SHP77 treated with DMSO at 0.1 percent for 48 hours (cell line): ENCODE measurements at regions not wholly inside any gene's neighbourhood (a gene's known extent, or its start where the extent isn't known, plus 50 kb on each side); places are given as distances from the start of the nearest gene placed in this dataset.
"Not testable (repeated sequence)": the region's sequence is repeated elsewhere in the genome, so short reads cannot be mapped to it uniquely, and the experiment has no call there.

Experiments used
- DNase-seq: peaks from one replicate; lab custom pipeline; 2025; lab: John Stamatoyannopoulos, UW

DNA sequence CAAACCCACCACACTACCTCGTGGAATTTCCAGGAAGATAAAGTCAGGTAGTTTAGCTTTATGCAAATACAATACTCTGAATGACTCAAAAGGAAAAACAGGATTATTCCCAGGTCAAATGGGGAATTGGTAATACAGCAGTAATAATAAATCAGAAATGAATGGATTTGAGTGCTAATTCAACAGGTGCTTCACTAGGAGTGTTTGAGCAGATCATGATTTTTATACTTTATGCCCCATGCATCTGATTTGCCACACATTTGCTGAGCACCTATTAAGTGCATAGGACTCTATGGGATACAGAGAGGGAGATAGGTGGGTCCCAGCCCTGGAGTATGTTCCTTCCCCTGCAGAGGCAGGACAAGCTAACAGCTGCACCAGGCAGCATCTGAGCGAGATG, 381.4 kb upstream of the PODXL start:
- DNase-seq, result no peak

DNA sequence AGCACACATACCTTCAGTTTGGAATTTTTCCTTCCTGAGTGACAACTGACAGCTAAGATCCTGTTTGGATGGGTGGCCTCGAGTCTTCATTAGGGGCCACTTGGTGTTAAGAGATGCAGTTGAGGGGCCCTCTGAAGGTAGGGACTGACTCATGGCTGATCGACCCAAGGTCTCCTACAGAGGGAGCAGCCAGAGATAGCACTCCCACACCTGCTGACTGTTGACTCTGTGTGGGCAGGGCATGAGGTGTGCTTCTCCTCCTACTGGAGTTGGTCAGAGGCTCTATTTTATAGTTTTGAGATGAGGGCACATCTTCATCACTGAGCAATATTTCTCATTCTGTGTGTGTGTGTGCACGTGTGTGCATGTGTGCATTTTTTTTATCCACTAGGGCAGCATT, 378.8 kb upstream of the PODXL start:
- no peak for DNase-seq

GRCh38 chr7:131934452-131934851, 378.0 kb upstream of the PODXL start:
- no peak for DNase-seq

DNA sequence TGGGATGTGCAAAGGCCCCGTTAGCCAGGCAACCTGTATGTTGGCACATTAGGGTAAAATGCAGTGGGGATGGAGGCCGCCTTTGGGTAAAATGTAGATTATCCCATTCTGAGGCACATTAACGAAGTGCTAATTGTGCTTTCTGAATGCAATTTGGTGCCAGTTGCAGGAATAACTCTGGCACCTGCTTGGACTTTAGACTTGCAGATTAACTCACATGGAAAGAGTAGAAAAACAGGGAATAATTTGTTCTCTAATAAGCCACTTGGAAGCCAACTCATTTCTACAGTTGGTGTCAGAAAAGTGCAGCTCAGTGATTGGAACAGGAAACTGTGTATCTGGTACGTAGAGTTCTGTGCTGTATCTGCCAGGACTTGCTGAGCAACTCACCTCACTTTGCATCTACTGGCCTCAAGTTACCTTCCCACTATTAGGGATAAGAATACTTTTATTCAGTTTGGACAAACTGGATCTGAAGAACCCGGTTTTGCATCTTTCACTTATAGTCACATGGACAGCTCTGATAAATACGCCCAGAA, 377.4 kb upstream of the PODXL start:
- DNase-seq, result no peak

DNA sequence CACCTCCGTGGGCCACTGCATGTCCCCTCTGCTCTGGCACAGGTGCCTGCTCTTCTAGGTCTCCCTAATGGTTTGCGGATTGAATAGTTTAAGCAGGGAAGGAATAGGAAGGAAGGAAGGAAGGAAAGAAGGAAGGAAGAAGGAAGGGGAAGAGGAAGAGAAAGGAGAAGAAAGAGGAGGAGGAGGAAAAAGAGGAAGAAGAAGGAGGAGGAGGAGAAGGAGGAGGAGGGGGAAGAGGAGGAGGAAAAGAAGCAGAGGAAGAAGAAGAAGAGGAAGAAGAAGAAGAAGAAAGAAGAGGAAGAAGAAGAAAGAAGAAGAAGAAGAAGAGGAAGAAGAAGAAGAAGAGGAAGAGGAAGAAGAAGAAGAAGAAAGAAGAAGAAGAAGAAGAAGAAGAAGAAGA, 376.8 kb upstream of the PODXL start:
- not testable (repeated sequence) for DNase-seq

DNA sequence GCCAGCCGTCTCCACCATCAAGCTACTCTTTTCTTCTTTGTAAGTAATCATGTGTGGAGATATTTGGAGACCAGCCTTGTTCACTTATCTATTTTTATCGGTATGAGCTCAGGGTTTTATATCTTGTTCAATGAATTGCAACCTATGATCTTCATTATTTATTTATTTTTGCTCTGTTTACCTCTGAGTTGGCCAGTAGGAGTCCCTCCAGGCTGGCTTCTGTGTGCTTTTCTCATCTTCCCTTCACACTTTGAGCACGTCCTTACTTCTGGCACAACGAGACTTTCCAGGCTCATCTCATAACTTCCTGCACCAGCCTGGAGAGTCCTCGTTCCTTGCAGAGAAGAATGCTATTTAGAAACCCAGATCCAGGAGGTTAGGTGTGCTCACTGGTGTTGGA, 375.8 kb upstream of the PODXL start:
- DNase-seq, result no peak

DNA sequence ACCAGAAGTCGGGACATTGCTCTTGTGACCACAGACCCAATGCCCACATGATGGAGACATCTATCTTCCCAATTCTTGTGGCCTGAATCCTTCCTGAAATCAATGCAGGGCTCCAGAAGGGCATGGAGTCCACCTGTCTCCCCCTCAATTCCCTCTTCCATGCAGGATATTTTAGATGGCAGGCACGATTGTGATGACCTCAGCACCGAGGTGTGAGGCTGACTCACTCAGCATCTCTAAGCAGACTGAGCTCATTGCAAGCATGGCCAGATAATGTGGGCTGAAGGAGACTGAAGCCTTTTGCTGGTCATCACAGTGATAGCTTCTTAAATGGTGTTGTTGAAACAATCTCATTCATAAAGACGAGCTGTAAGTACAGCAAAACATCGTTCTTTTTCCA, 374.9 kb upstream of the PODXL start:
- DNase-seq, result no peak

GRCh38 chr7:131929632-131930031, 373.2 kb upstream of the PODXL start:
- no peak for DNase-seq

DNA sequence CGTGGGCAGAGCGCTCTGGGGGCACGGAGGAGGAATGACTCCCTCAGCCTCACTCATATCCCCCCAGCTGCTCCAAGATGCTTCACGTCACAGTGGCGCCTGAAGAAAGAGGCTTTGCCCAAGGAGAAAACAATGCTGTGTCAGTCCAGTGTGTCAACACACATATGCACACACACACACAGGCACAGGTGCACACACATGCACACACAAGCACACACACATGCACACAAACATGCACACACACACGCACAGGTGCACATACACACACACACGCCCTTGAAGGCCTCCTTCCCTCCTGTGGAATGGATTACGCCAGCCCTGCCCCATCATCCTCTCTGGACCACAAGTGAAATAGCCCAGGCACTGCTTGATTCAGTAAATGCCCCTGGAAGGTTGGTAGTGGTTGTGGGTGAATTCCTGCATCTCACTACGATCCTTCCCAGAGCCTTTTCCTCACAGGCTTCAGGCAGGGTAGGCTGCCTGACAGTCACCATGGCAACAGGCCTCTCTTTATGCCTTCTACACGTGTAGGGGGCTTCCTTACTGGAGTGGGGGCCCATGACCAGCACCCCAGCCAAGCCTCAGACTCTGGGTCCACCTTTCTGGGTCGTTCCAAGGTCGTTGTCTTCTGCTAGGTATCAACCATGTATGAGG, 371.5 kb upstream of the PODXL start:
- DNase-seq, result no peak

- no peak for DNase-seq
Observed at GRCh38 chr7:131925636-131926035, 369.2 kb upstream of the PODXL start.

- DNase-seq, result no peak
Observed at GRCh38 chr7:131924857-131925256, 368.4 kb upstream of the PODXL start.

- not testable (repeated sequence) for DNase-seq
Observed at GRCh38 chr7:131922948-131923347, 366.5 kb upstream of the PODXL start.

- no peak for DNase-seq
Observed at GRCh38 chr7:131921016-131921415, 364.6 kb upstream of the PODXL start.

DNA sequence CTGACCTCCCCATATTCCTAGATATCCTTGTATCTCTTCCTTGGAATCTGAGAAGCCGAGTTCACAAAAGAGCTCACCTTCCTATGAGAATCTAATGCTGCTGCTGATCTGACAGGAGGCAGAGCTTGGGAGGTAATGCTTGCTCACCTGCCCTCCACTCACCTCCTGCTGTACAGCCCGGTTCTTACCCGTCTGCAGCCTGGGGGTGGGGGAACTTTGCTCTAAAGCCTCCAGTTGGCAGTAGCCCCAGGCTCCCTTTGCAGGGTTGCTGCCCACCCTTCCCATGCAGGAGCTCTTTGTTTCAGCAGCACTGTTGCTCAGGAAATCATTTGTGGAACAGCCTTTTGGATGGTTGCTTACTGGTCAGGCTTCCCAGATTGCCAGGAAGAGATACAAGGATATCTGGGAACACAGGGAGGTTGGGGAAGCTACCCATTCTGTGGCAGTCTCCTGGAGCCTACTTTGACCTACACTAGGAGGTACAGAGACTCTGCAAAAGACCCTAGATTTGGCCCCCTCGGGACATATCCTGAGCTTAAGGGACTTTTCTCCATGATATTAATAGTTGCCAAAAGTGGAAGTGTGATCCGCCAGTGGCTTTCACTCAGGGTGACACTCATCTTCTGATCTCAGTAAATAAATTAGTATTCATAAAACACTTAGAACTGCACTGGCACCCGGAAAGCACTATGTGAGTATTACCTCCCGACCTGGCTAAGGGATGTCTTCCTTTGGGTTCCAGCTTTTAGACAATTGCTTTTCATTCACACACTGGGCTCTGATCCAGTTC, 363.7 kb upstream of the PODXL start:
- DNase-seq, result no peak

GRCh38 chr7:131911112-131911511, 354.7 kb upstream of the PODXL start:
- DNase-seq, result no peak

GRCh38 chr7:131909151-131909768, 352.8 kb upstream of the PODXL start:
- DNase-seq, result no peak

GRCh38 chr7:131908714-131909113, 352.3 kb upstream of the PODXL start:
- no peak for DNase-seq

- no peak for DNase-seq
Observed at GRCh38 chr7:131905471-131905973, 349.1 kb upstream of the PODXL start.

DNA sequence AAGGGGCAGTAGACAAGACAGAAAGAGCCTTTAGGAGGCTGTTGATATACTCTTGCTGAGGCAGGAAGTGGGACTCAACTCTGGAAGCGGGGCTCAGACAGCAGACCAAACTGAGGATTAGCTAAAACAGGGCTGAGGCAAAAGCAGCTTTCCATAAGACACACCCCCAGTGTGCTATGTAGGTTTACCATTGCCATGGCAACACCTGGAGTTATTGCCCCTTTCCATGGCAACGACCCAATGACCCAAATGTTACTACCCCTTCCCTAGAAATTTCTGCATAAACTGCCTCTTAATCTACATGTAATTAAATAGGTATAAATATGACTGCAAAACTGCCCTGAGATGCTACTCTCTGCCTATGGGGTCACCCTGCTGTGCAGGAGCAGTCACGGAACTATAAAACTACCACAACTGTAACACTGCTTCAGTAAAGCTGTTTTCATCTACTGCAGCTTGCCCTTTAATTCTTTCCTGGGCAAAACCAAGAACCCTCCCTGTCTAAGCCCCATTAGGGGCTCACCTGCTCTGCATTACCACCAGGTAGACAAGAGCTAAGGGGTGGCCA, 348.4 kb upstream of the PODXL start:
- DNase-seq, result no peak

DNA sequence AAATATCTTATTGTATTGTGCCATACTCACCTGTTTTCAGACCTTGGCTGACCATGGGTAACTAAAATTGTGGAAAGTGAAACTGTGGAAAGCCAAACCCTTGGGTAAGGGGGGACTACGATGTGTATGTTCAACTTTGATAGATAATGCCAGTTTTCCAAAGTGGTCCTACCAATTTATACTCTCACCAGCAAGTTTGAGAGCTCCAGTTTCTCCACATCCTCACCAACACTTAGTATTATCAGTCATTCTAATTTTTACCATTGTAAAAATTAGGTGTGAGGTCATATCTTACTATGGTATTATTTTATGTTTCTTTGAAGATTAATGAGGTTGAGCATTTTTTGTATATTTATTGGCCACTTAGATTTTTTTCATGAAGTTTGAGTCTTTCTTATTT, 346.9 kb upstream of the PODXL start:
- DNase-seq, result no peak

GRCh38 chr7:131900785-131901287, 344.4 kb upstream of the PODXL start:
- no peak for DNase-seq
